Neutrophil (primary cell): ENCODE measurements at regions not wholly inside any gene's neighbourhood (a gene's known extent, or its start where the extent isn't known, plus 50 kb on each side); places are given as distances from the start of the nearest gene placed in this dataset.

Experiments used
- H3K27ac ChIP-seq: fragments of 200-600 bp; sonication (generic); 2 replicates; pipeline ENCODE4 v1.5.1; 2016; ENCODE audit warnings: mild to moderate bottlenecking, moderate library complexity
- H3K27me3 ChIP-seq: fragments of 200-600 bp; sonication (generic); 2 replicates; pipeline ENCODE4 v1.6.0; 2016; ENCODE audit warnings: mild to moderate bottlenecking
- H3K36me3 ChIP-seq: fragments of 200-600 bp; sonication (generic); 2 replicates; pipeline ENCODE4 v1.5.1; 2017
- H3K4me1 ChIP-seq, 2 experiments: fragments of 200-600 bp in 1 of 2; sonication (generic) in 1 of 2; 1 replicate in 1 of 2; 2 replicates in 1 of 2; pipeline versions ENCODE4 v1.5.1 to v1.6.1; 2013 to 2016; ENCODE audit warnings: low read depth in 1 of 2, low read length in 1 of 2, mild to moderate bottlenecking in 1 of 2, moderate library complexity in 1 of 2; ENCODE audit not compliant: control insufficient read depth in 1 of 2, insufficient read depth in 1 of 2
- H3K4me3 ChIP-seq, 2 experiments: fragments of 200-600 bp in 1 of 2; sonication (generic) in 1 of 2; 1 replicate in 1 of 2; 2 replicates in 1 of 2; pipeline ENCODE4 v1.5.1; 2013 to 2016; ENCODE audit warnings: low read depth in 1 of 2, low read length in 1 of 2, mild to moderate bottlenecking in 1 of 2, moderate library complexity in 1 of 2
- H3K9me3 ChIP-seq: fragments of 200-600 bp; sonication (generic); 2 replicates; pipeline ENCODE4 v1.5.1; 2016
- CTCF ChIP-seq: fragments of 200-600 bp; sonication (generic); IDR thresholded peaks from 2 replicates; pipeline ENCODE4 v1.5.1; 2016; ENCODE audit warnings: antibody characterized with exemption

DNA sequence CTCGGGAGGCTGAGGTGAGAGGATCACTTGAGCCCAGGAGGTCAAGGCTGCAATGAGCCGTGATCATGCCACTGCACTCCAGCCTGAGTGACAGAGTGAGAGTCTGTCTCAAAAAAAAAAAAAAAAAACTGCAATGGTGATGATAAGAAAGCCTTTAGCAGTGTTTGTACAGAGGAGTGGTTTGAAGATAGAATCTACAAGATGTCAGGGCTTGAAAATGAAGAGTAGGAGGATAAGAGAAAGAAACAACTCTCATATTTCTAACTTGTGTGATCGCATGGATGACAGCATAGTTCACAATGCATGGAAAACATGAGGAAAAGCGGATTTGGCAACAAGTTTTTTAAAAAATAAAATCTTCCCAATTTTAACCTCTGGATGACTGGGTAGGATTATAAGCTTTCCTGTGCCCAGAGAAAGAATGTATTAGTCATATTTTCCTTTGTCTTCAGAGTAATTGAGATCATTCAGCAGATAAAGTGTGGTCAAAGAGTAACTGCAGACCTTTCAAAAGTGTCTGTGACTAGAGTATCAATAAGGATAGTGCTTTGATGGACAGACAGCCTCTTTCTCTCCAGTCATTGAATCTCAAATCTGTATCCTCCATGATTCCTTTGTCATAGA, 328.1 kb downstream of the CASP12 start:
- no peak overlapping the region for H3K4me3 ChIP-seq
- no peak for TF ChIP-seq CTCF

GRCh38 chr11:104565583-104565961, 332.7 kb downstream of the CASP12 start:
- no peaks in the 10 kb centered on the region for H3K4me1 ChIP-seq
- H3K36me3 ChIP-seq = no peaks in the 10 kb centered on the region
- H3K4me3 ChIP-seq = no peak overlapping the region
- H3K9me3 ChIP-seq = no peaks in the 10 kb centered on the region
- no peaks in the 10 kb centered on the region for H3K27me3 ChIP-seq
- H3K27ac ChIP-seq = no peak overlapping the region
- TF ChIP-seq CTCF = no peak

More for the DNA sequence above, 328.1 kb downstream of the CASP12 start:
- Histone ChIP-seq H3K36me3 (no peaks in the 10 kb centered on the region), H3K27me3 (no peaks in the 10 kb centered on the region), H3K4me1 (no peaks in the 10 kb centered on the region), H3K9me3 (no peaks in the 10 kb centered on the region), H3K27ac (no peak overlapping the region)

GRCh38 chr11:104564921-104565582, 333.2 kb downstream of the CASP12 start:
- H3K27me3 ChIP-seq = no peaks in the 10 kb centered on the region
- no peak for TF ChIP-seq CTCF
- H3K4me1 ChIP-seq = no peaks in the 10 kb centered on the region
- H3K4me3 ChIP-seq = no peak overlapping the region
- no peak overlapping the region for H3K27ac ChIP-seq
- H3K9me3 ChIP-seq = no peaks in the 10 kb centered on the region
- no peaks in the 10 kb centered on the region for H3K36me3 ChIP-seq

DNA sequence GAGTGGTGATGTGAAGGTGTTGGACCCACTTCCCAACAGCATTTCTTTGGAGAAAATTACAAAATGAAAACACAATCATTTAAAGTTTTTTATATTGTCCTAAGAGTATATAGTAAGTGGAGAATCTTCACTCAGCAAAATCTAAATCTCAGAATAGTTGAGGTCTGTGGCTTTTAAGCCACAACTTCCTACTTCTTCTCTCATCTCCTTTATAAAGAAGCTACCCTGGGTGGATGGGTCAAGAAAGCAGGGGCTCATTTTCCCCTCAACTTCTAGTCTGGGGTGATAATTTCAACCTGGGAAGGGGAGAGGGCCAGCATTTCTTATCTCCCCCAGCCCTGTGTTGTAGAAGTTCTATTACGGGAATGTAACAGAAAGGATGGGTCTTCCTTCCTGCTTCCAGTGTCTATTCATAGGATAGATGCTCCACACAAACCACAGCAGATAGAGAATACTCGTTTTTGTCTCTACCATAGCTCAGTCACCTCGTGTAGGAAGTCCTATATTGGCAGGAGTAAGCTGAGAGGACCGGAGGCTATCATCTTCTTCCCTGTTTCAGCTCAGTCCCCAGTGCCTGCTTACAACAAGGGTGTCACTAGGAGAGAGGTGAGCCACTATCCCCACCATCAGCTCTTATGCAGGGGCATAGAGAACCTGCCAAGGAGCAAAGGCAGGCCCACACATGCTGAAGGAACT, 341.5 kb downstream of the CASP12 start:
- Histone ChIP-seq H3K27me3 (peaks cover 12% of the 10 kb centered on the region), H3K27ac (no peak overlapping the region), H3K36me3 (no peaks in the 10 kb centered on the region), H3K9me3 (no peaks in the 10 kb centered on the region), H3K4me1 (no peaks in the 10 kb centered on the region), H3K4me3 (no peak overlapping the region)
- no peak for TF ChIP-seq CTCF

GRCh38 chr11:104549019-104549418, 349.2 kb downstream of the CASP12 start:
- Histone ChIP-seq H3K36me3 (no peaks in the 10 kb centered on the region), H3K27me3 (no peaks in the 10 kb centered on the region)

More at GRCh38 chr11:104549019-104549418, 349.2 kb downstream of the CASP12 start:
- no peak overlapping the region for H3K4me3 ChIP-seq
- H3K4me1 ChIP-seq = no peaks in the 10 kb centered on the region
- H3K9me3 ChIP-seq = no peaks in the 10 kb centered on the region
- H3K27ac ChIP-seq = no peak overlapping the region
- no peak for TF ChIP-seq CTCF
